ENCODE measurements at regions not wholly inside any gene's neighbourhood (a gene's known extent, or its start where the extent isn't known, plus 50 kb on each side); places are given as distances from the start of the nearest gene placed in this dataset.
"Not testable (repeated sequence)": the region's sequence is repeated elsewhere in the genome, so short reads cannot be mapped to it uniquely, and the experiment has no call there.

DNA sequence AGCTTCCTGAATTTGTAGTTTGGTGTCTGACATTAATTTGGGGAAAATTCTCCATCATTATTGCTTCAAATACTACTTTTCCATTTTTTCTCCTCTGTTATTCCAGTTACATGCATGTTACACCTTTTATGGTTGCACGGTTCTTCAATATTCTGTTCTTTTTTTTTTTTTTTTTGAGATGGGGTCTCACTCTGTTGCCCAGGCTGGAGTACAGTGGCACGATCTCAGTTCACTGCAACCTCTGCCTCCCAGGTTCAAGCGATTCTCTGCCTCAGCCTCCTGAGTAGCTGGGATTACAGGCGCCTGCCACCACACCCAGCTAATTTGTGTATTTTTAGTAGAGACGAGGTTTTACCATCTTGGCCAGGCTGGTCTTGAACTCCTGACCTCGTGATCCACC is 109.4 kb upstream of the XIST start:
- DNase-seq (ENCODE audit: low read depth in 2 of 2) = not testable (repeated sequence)

DNA sequence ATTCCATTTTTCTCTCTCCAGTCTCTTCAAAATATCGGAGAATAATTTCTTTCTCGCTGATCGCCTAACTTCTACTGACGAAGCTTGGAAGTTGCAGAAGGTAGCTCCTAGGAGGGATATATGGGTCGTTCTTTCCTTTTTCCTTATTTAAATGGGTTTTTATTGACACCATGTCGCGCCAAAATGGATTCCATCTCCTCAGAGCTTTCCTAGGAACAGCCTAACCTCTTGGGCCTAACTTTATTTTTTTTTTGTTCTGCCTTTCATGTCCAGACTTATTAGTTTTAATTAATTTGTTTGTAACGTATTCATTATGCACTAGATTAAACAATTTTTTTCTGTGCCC is 92.0 kb upstream of the XIST start:
- peak in 1 of 2 donors; percentile 12 for DNase-seq (ENCODE audit: low read depth in 2 of 2)

DNA sequence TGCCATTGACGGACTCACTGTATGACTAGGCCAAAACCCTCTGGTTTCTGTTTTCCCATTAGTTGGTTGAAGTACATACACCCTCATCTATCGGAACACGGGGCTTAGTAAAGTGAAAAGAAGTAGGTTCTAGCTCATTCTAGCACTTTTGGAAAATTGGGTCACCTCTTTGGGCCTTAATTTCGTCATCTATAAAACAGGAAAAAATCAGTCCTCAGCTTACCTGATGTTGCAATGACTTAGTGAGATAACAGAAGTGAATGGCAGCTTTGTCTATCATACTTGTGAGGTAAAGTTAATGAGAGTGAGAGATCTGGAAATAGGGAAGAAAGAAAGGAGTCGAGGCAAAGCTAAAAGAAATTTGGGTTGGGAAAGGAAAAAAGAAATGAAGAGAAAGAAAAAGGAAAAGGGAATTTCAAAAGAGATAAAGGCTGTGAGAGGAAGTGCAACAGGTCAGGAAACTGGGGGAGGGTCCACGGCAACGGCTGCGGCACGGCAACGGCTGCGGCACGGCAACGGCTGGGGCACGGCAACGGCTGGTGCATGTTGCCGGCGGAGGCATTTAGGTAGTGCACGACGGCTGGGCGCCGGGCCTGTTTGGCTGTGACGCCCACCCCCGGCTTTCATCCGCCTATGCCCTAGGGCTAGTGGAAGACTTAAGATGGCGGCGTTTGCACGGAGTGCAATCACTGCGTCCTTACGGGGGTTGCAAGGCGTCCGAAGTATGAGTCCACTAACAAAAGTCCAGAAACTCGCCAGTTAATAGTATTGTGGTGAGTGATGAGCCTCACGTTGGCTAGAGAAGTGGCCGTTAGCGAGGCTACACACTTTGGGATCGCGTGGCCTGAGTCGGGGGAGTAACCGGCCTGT is 91.4 kb upstream of the XIST start:
- DNase-seq (ENCODE audit: low read depth in 2 of 2) = peak; percentile 86 to 89

DNA sequence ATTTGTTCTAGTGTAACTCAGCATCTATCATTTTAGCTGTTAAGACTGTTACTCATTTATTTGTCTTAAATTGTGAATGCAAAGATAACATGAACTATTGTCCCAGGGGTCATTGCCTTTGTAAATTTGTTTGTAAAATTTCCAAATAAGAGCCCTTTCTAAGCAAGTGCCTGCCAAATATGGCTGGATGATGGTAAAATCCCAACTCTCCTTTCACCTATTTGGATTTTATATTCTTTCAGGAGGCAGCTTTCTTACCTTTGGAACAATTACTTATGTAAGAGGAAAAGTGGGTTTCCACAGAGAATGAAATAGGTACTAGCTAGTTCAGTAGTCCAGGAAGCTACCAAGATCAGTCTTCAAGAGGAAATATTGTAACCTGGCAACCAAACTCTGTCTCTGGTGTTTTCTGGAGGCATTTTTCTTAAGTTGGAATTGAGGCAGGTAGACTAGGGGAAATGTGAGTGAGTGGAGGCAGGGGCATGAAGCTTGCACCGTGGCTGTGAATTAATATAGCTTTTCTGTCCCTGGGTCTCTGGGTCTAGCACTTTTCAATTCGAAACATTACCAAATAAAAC is 88.5 kb upstream of the XIST start:
- DNase-seq (ENCODE audit: low read depth in 2 of 2) = peak in 1 of 2 donors; percentile 57

DNA sequence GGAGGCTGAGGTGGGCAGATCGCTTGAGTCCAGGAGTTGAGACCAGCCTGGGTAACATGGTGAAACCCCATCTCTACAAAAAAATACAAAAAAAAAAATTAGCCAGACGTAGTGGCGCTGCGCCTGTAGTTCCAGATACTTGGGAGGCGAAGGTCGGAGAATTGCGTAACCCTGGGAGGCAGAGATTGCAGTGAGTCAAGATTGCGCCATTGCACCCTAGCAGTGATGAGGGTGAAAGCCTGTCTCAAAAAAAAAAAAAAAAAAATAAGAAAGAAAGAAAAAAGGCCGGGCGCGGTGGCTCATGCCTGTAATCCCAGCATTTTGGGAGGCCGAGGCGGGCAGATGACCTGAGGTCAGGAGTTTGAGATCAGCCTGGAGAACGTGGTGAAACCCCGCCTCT is 85.3 kb upstream of the XIST start:
- DNase-seq (ENCODE audit: low read depth in 2 of 2) = not testable (repeated sequence)

DNA sequence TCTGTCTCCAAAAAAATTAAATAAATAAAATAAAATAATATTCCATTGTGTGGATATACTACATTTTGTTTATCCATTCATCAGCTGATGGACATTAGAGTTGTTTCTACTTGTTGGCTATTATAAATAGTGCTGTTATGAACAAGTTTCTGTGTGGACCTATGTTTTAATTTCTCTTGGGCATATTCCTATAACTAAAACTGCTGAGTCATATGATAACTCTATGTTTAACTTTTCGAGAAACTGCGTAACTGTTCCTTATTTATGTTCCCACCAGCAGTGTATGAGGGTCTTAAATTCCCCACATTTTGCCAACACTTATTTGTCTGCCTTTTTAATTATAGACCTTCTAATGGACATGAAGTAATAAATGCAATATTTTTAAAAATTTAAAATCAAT is 80.0 kb upstream of the XIST start:
- no peak for DNase-seq (ENCODE audit: low read depth in 2 of 2)

DNA sequence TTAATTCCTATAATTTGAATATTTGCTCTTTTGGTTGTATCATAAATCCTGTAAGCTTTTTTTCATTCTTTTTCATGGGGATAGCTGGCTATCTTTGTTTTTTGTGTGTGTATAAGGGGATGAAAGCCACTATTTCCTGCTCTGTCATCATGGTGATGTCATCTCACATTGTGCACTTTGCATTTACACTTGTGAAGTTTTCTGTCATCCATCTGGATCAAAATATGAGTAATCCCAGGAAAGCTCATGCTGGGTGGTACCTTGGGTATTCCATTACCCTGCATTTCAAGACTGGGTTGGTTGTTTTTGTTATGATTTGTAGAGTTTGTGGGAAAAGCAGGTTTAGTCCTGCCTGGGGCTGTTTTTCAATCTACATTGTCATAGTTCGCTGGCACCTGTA is 77.8 kb upstream of the XIST start:
- peak in 1 of 2 donors; percentile 73 for DNase-seq (ENCODE audit: low read depth in 2 of 2)

DNA sequence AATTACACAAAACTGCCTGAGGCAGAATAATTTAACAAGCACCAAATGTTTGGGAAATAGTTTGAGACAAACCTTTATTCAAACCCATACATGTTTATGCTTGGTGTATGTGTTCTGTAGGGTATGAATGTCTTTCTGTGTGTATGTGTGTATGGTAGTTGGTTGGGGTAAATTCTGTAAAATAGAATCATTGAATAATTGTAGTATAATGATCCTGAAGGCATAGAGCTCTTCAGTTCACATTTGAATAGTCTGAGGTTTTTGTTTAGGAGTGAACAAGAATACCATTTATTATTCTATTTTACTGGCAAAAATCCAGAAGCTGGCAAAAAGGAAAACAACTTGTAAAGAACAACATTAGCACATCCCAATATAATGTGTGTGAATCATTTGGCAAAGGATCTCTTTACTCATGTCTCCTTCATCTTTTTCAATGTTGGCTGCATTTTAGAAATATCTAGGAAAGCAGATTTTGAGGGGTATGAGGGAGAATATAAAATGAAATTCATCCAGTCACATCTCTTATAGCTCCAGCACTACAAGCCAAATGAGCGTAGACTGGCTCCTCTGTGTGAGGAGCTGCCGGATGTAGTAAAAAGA is 70.4 kb upstream of the XIST start:
- DNase-seq (ENCODE audit: low read depth in 2 of 2) = peak in 1 of 2 donors; percentile 47

DNA sequence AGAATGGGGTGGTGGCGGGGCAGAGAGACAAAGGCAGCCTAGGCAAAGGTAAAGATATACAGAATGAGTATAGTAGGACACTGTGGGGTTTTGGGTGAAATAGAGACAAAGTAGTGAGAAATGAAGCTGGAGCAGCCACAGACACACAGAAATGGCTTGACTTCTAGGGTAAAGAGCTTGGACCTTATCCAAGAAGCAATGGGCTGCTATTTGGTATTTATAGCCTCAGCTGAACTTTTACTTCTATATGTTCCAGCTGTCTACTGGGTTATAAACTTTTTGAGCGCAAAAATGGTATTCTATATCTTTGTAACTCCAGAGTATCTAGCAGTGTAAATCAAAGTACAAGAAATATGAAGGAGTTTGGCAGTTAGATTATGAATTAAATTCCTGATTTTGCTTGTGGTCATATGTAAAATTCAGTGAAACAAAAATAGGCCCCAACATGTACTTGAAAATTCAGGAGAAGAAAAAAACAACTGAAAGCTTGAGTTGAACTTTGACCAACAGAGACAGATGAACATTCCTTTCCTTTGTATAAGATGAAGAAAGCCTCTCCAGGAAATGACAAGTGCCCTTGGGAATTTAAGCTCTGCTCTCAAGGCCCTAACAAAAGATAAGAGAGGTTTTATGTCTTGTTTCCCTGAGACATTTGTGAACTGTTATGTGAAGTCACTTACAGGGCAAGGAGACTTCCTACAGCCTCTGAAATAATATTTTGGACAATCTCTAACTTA is 64.6 kb upstream of the XIST start:
- DNase-seq (ENCODE audit: low read depth in 2 of 2) = peak in 1 of 2 donors; percentile 82

DNA sequence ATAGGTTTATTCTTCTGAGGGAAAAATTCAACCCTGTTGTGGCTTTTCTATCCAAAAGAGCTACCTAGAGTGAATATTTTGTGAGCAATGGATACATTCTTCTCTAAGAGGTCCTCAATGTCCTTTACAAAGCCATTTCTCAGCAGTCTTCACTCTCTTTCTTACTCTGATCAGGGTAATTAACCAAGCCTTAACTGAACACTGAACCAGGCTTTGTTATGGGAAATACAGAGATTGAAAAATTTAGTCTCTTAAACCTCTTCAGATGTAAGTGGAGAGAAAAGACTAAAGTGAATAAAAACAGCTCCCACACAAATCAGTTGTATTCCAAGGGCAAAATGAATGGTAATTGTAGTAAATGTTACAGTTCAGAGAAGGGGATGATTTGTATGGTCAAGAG is 64.0 kb upstream of the XIST start:
- no peak for DNase-seq (ENCODE audit: low read depth in 2 of 2)

DNA sequence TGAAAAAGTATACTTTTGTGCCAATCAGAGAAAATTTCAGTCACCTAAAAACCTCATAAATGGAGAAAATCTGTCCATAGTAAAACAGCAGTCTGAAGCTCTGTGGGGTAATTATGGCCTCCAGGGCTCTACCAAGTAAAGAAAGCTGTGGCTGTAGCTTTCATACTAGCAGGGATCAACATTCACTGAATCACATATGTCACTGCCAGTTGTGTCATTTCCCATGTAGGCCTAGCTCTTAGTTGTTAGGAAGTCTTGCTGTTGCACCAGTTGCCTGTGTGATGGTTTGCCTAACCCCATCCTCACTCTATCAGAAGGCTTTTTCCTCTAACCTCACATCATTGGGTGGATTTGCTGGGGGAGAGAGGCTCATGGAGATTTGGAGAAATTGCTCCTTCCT is 62.3 kb upstream of the XIST start:
- peak in 1 of 2 donors; percentile 20 for DNase-seq (ENCODE audit: low read depth in 2 of 2)

DNA sequence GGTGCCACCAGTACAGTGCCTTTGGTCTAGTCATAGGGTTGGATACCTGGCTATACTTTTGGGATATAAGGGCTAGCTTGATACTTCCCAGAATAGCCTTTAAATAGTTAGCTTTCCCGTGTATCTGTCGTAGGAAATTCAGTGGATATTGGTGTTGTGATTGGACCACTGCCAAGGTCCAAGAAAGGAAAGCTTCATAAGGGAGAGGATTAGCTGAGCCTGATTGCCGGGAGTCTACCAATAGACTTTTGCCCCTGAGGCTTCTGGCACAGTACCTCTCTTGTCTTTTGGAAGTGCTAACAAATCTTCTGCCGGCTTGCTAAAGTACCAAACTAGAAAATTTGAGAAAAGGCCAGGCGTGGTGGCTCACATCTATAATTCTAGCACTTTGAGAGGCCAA is 61.1 kb upstream of the XIST start:
- DNase-seq (ENCODE audit: low read depth in 2 of 2) = peak in 1 of 2 donors; percentile 80

DNA sequence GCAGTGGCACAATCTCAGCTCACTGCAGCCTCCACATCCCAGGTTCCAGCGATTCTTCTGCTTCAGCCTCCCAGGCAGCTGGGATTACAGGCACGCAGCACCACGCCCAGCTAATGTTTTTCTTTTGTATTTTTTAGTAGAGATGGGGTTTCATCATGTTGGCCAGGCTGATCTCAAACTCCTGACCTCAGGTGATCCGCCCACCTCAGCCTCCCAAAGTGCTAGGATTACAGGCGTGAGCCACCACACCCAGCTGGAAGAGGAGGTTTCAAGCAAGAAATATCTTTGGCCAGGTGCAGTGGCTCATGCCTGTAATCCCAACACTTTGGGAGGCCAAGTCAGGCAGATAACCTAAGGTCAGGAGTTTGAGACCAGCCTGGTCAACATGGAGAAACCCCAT is 59.4 kb upstream of the XIST start:
- DNase-seq (ENCODE audit: low read depth in 2 of 2) = not testable (repeated sequence)

DNA sequence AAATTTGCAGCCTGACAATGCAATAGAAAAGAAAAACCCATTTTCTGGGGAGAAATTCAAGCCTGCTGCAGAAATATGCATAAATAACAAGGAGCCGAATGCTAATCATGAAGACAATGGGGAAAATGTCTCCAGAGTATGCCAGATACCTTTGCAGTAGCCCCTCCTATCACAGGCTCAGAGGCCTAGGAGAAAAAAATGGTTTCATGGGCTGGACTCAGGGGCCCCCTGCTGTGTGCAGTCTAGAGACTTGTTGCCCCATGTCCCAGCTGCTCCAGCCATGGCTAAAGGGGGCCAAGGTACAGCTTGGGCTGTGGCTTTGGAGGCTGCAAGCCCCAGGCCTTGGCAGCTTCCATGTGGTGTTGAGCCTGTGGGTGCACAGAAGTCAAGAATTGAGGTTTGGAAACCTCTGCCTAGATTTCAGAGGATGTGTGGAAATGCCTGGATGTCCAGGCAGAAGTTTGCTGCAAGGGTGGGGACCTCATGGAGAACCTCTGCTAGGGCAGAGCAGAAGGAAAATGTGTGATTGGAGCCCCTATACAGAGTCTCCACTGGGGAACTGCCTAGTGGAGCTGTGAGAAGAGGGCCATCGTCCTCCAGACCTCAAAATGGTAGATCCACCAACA is 53.3 kb upstream of the XIST start:
- not testable (repeated sequence) for DNase-seq (ENCODE audit: low read depth in 2 of 2)

DNA sequence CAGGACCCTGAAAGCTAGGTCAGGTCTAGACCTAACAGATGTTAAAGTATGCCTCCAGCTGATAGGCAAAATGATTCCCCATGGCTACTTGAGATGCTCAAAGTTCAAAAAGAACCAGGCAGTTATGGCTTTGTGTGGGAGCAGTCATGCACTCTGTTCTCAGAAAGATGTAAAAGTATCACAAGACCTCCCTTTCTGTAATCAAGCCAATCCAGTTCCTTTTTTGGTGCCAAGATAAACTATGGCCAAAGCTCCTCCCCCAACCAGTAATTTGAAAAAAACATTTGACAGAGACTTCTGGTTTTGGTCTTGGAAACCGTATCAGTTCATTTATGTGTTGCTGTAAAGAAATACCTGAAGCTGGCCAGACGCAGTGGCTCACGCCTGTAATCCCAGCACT is 51.4 kb upstream of the XIST start:
- DNase-seq (ENCODE audit: low read depth in 2 of 2) = peak; percentile 18 to 78
